Activated CD4-positive, alpha-beta memory T cell treated with anti-CD3 and anti-CD28 coated beads for 36 hours (primary cell): ENCODE measurements at regions not wholly inside any gene's neighbourhood (a gene's known extent, or its start where the extent isn't known, plus 50 kb on each side); places are given as distances from the start of the nearest gene placed in this dataset.
A peak's percentile ranks its signal among the peaks of the same experiment; 100 is the strongest.

Experiments
- CTCF ChIA-PET: fragments of 350-600 bp; sonication (Branson Sonifier 250); formaldehyde crosslinking; loops from one replicate; lab custom pipeline; 2021; ENCODE audit warnings: antibody characterized with exemption, inconsistent platforms; lab: Charles Lee
- POLR2A ChIA-PET: fragments of 350-600 bp; sonication (Branson Sonifier 250); formaldehyde crosslinking; loops from one replicate; lab custom pipeline; 2021; ENCODE audit warnings: antibody characterized with exemption; lab: Charles Lee
- DNase-seq: peaks from one replicate; pipeline ENCODE4 v3.0.0-alpha.2; 2020
- H3K27ac Mint-ChIP-seq: one replicate; pipeline ENCODE4 v1.8.0; 2021; ENCODE audit warnings: mixed read lengths
- H3K27me3 Mint-ChIP-seq: one replicate; pipeline ENCODE4 v1.8.0; 2021; ENCODE audit warnings: mixed read lengths
- H3K36me3 Mint-ChIP-seq: one replicate; pipeline ENCODE4 v1.8.0; 2021; ENCODE audit warnings: mixed read lengths
- H3K4me1 Mint-ChIP-seq: one replicate; pipeline ENCODE4 v1.8.0; 2021; ENCODE audit warnings: low read depth, mixed read lengths
- H3K4me3 Mint-ChIP-seq: one replicate; pipeline ENCODE4 v1.8.0; 2021; ENCODE audit warnings: mild to moderate bottlenecking, mixed read lengths
- H3K9me3 Mint-ChIP-seq: one replicate; pipeline ENCODE4 v1.8.0; 2021; ENCODE audit warnings: mixed read lengths
- intact Hi-C: fragments of 100-400 bp; cut with micrococcal nuclease; formaldehyde crosslinking; loops from one replicate; pipeline ENCODE4 v1.15.1; 2023

DNA sequence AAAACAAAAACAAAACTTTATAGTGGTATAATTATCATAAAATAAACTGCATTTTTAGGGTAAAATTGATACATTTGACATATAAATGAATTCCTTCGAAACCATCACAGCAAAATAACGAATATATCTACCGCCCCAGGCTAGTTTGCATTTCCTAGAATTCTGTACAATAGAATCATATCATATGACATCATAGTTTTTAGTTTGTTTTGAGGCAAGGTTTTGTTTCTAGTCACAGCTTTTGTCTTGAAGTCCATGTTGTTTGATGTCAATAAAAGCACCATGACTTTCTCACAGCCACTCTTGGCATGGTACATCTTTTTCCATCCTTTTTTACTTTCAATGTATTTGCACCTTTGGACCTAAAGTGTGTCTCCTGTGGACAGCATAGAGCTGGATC lies 102.9 kb downstream of the FOXL3 start:
- Mint-ChIP-seq H3K4me1 (no peaks in the 10 kb centered on the region), H3K27me3 (no peaks in the 10 kb centered on the region), H3K9me3 (peaks cover 31% of the 10 kb centered on the region), H3K27ac (no peak overlapping the region), H3K4me3 (no peak overlapping the region), H3K36me3 (peaks cover 4% of the 10 kb centered on the region)
- ChIA-PET CTCF (no interaction called here), POLR2A (no interaction called here)
- DNase-seq, result no peak
- intact Hi-C loops, result no loop called here

DNA sequence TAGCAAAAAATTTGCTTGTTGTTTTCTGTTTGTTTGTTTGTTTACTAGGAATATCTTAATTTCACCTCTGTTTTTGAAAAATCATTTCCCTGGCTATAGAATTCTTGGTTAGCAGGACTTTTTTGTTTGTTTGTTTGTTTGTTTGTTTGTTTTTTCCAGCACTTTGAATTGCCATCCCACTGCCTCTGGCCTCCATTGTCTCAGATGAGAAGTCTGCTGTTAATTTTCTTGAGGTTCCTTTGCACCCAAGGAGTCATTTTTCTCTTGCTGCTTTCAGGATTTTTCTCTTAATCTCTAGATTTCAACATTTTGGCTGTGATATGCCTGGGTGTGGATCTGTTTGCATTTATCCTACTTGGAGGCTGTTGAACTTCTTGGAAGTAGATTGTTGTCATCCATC lies 105.7 kb downstream of the FOXL3 start:
- intact Hi-C loops, result no loop called here
- ChIA-PET POLR2A (no interaction called here), CTCF (no interaction called here)
- no peak for DNase-seq
- Mint-ChIP-seq H3K4me1 (no peaks in the 10 kb centered on the region), H3K27me3 (peaks cover 6% of the 10 kb centered on the region), H3K36me3 (peaks cover 8% of the 10 kb centered on the region), H3K4me3 (no peak overlapping the region), H3K27ac (no peak overlapping the region), H3K9me3 (peaks cover 52% of the 10 kb centered on the region)

DNA sequence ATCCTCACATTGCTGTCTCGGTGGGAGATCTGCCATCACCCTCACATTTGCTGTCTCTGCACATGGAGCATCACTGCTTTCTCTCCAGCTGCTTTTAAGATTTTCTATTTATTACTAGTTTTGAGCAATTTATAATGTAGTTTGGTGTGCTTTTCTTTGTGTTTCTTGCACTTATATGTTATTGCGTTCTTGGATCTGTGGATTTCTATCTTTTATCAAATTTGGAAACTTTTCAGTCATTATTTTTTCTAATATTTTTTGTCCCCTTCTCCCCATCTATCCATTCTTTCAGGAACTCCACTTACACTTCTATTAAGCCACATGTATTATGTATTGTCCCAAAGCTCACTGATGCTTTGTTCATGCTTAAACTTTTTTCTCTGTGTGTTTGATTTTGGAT lies 108.9 kb downstream of the FOXL3 start:
- H3K4me1 Mint-ChIP-seq, result no peaks in the 10 kb centered on the region
- H3K27me3 Mint-ChIP-seq, result peaks cover 6% of the 10 kb centered on the region
- intact Hi-C loops, result no loop called here
- CTCF ChIA-PET, result no interaction called here
- no peak for DNase-seq
- H3K4me3 Mint-ChIP-seq, result no peak overlapping the region
- H3K36me3 Mint-ChIP-seq, result peaks cover 8% of the 10 kb centered on the region
- peaks cover 49% of the 10 kb centered on the region for H3K9me3 Mint-ChIP-seq
- H3K27ac Mint-ChIP-seq, result no peak overlapping the region
- POLR2A ChIA-PET, result no interaction called here

DNA sequence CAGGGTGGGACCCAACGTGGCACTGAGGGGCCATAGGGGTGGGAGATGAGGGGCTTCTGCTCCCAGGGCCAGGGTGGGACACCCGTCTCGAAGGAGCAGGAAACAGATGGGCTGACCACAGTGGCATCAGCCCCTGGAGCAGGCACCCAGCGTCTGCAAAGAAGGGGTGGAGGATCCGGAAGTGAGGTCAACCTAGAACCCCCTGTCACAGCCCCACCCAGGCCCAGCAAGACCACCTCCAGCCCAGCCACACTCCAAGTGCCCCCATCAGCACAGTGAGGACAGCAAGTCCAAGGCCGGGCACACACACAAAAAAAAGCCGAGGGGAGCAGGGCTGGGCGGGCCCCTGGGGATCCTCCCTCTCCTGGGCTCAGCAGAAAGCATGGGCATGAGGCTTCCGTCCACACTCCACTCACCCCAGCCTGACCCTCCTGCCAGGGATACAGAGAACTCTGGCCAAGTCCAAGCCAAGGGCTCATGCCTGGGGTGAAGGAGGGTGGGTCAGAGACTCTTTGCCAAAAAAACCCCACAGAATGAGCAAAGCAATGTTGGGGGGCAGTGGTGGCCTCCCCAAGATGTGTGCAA lies 111.0 kb downstream of the FOXL3 start:
- Mint-ChIP-seq H3K27ac (no peak overlapping the region), H3K9me3 (peaks cover 34% of the 10 kb centered on the region), H3K4me1 (no peaks in the 10 kb centered on the region), H3K27me3 (peaks cover 9% of the 10 kb centered on the region), H3K4me3 (no peak overlapping the region), H3K36me3 (peaks cover 7% of the 10 kb centered on the region)
- ChIA-PET CTCF (no interaction called here), POLR2A (no interaction called here)
- intact Hi-C loops, result no loop called here
- DNase-seq, result peak; percentile 3

DNA sequence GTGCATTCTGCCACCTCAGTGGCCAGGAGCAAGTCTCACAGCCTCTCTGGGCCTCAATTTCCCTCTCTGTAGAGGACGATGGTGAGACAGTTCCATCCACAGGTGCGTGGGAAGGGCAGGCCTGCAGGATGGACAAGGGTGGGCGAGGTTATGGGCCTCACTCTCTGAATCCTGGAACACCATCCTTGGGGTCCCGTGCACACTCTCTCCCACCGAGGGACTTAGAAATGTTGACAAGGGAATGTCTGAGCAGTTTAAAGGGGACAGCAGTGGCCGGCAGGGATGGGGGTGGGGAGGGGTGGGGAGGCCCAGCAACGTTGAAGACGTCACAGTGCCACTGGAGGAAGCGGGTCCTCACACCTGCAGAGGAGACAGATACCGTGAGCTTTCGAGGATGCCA lies 111.5 kb downstream of the FOXL3 start:
- H3K9me3 Mint-ChIP-seq, result peaks cover 29% of the 10 kb centered on the region
- intact Hi-C loops, result no loop called here
- no peak overlapping the region for H3K4me3 Mint-ChIP-seq
- peaks cover 6% of the 10 kb centered on the region for H3K36me3 Mint-ChIP-seq
- ChIA-PET POLR2A (no interaction called here), CTCF (no interaction called here)
- peak; percentile 6 for DNase-seq
- peaks cover 10% of the 10 kb centered on the region for H3K27me3 Mint-ChIP-seq
- H3K4me1 Mint-ChIP-seq, result no peaks in the 10 kb centered on the region
- no peak overlapping the region for H3K27ac Mint-ChIP-seq

DNA sequence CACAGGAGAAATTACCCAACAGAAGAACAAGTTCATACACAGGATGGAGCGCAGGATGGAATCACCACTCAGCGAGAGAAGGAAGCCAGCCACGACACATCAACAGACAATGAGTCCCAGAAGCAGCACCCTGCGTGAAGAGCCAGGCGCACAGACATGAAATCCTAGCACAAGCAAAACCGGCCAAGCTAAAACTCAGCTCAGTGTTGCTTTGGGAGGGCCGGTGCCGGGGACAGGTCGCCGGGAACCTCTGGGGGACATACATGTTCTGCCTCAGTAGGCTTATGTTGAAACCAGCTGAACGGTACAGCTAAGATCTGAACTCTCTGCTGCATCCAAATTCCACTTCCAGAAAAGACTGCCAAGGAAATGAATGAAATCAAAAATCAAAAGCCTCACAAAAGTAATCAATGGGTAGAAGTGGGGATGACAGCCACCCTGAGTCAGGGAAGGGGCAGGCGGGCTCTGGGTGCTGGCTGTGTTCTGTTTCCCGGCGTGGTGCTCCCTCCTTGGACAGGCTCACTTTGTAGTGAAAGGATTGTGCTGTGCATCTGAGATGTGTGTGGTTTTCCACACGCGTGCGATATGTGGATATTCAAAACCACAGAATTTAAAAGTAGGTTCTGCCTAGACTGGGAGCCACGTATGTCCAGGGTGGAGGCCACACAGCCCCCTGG lies 114.7 kb downstream of the PDGFA start:
- CTCF ChIA-PET, result no interaction called here
- H3K36me3 Mint-ChIP-seq, result no peaks in the 10 kb centered on the region

DNA sequence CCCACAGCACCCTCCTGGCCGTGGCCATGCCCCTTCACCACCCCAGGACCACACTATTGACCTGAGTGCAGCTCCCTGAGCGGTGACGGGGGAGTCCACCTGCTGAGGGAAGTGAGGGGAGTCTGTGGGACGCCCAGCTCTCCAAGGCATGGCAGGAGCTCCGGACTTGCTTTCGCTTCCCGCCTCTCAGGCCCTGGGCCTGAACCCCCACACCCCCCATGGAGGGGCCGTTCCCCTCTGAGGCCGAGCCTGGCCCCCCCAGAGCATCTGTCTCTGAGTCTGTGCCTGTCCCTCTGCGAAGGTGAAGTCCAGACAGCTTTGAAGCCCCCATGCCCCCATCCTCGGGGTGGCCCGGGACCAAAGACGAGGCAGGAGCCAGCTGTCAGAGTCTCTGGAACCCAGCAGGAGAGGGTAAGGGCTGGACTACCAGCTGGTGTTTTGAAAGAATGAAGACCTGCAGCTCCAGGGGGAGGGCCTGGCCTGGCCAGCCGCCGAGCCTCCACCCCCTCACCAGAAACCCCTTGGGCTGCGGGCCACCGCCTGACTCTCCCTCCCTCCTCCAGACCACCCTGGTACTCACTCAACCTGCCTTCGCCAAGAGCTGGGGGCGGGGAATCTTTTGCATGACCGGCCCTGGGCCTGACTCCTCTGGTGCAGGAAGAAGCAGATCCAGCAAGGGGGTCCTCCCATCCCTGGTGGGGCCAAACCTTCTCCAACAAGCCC lies 114.0 kb downstream of the PDGFA start:
- Mint-ChIP-seq H3K4me1 (no peaks in the 10 kb centered on the region), H3K9me3 (no peaks in the 10 kb centered on the region), H3K36me3 (no peaks in the 10 kb centered on the region), H3K27ac (no peak overlapping the region), H3K4me3 (no peak overlapping the region), H3K27me3 (peaks cover 8% of the 10 kb centered on the region)
- DNase-seq, result peak; percentile 4
- POLR2A ChIA-PET, result no interaction called here
- intact Hi-C loops, result no loop called here
- CTCF ChIA-PET, result no interaction called here

More for the DNA sequence above, 114.7 kb downstream of the PDGFA start:
- Mint-ChIP-seq H3K4me1 (no peaks in the 10 kb centered on the region), H3K9me3 (peaks cover under 1% of the 10 kb centered on the region), H3K27me3 (peaks cover 10% of the 10 kb centered on the region), H3K27ac (no peak overlapping the region), H3K4me3 (no peak overlapping the region)
- peak; percentile 6 for DNase-seq
- intact Hi-C loops, result no loop called here
- POLR2A ChIA-PET, result no interaction called here

DNA sequence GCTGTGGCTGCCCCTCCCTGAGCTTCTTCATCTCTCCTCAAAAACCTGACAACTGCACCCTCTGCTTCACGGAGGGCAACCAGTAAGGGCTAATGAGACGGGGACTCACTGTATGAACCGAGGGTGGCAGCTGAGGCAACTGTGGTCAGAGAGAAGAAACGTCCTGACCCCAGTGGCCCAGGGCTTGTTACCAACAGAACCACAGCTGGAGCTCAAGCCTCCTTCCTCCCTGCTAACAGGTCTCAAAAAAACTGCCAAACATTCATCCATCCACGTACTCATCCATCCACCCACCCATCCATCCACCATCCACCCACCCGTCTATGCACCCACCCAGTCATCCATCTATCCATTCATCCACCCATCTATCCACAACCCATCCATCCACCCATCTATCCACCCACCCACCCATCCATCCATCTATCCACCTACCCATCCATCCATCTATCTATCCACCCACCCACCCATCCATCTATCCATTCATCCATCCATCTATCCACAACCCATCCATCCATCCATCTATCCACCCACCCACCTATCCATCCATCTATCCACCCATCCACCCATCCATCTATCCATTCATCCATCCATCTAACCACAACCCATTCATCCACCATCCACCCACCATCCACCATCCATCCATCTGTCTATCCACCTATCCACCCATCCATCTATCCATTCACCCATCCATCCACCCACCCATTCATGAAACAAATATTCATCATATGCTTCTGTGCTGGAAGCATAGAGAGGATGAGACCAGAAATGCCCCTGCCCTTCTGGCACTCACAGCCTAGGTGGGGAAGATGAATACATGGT lies 111.7 kb downstream of the PDGFA start:
- CTCF ChIA-PET, result interaction anchor here (1.0 kb wide), 1 partner anchor 420 kb away, joined by 3 read pairs; no protein-coding TSS in a partner anchor
- Mint-ChIP-seq H3K4me1 (no peaks in the 10 kb centered on the region), H3K4me3 (no peak overlapping the region), H3K27me3 (peaks cover 8% of the 10 kb centered on the region), H3K27ac (no peak overlapping the region), H3K36me3 (no peaks in the 10 kb centered on the region), H3K9me3 (no peaks in the 10 kb centered on the region)
- intact Hi-C loops, result no loop called here
- DNase-seq, result no peak
- POLR2A ChIA-PET, result no interaction called here

DNA sequence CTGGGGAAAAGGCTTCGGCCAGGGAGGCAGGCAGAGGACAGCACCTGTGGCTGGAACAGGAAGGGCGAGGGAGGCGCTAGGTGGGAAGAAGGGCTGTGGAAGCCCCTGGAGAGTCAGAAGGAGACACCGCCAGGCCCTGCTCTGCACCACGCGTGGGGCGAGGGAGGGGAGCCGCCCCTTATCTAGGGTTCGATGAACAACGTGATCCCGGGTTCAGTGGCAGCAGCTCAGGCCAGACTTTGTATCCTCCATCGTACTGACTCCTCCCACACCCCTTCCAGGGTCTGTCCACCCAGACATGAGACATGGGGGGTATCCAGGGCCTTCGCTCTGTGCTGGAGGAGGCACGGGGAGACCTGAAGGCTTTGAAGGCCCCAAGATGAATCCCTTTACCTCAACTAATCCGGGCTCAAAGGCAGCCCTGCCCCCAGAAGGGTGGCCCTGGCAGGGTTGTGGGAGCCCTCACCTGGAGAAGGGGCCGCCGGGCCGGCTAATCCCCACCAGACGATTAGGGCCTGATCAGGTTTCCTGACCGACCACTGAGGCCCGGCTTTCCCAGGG lies 110.8 kb downstream of the PDGFA start:
- Mint-ChIP-seq H3K27me3 (peaks cover 8% of the 10 kb centered on the region), H3K4me3 (no peak overlapping the region), H3K27ac (no peak overlapping the region), H3K4me1 (no peaks in the 10 kb centered on the region), H3K9me3 (no peaks in the 10 kb centered on the region), H3K36me3 (no peaks in the 10 kb centered on the region)
- intact Hi-C loops, result no loop called here
- DNase-seq, result no peak
- CTCF ChIA-PET, result no interaction called here
- POLR2A ChIA-PET, result no interaction called here

DNA sequence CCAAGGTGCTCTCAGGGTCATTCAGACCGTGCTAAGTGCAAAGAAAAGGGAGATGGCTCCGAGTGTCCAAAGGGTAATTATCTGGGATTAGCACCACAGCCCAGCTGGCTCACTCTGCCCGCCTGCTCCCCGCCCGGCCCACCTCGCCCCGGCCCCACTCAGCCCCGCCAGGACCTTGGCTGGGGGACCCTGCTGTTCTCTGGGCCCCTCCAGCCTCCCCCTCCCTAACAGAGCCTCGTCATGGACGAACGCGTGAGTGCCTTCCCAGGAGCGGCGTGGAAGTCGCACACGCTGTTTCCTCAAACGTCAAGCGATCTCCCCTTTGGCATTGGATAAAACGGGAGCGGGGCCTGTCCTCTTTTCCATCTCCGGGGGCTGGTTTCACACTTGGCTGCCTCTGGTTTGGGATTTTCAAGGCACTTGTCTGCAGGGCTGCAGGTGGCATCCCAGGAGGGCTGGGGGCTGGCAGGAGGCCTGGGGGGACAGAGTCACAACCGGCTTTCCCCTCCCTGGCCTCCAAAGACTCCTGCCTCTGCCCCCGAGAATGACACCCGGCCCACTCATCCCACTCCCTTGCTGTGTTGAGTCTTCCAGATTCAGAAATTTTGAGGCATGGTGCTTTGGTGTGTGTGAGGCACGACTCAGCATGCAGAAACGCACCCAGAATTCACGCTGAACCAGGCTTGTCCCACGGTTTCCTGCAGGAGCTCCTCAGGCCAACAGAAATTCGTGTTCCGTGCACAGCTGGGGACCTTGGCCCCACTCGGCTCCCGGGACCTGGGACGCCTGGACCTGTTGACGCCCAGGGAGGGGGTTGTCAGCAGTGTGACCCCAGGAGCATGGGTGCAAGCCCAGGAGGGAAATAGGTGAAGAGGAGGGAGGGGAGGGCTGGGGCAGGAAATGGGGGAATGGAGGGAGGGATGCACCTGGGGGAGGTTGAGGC lies 110.0 kb downstream of the PDGFA start:
- ChIA-PET CTCF (no interaction called here), POLR2A (no interaction called here)
- no peaks in the 10 kb centered on the region for H3K9me3 Mint-ChIP-seq
- intact Hi-C loops, result no loop called here
- H3K36me3 Mint-ChIP-seq, result no peaks in the 10 kb centered on the region
- no peak overlapping the region for H3K4me3 Mint-ChIP-seq
- DNase-seq, result no peak
- no peak overlapping the region for H3K27ac Mint-ChIP-seq
- H3K4me1 Mint-ChIP-seq, result no peaks in the 10 kb centered on the region
- peaks cover 8% of the 10 kb centered on the region for H3K27me3 Mint-ChIP-seq

DNA sequence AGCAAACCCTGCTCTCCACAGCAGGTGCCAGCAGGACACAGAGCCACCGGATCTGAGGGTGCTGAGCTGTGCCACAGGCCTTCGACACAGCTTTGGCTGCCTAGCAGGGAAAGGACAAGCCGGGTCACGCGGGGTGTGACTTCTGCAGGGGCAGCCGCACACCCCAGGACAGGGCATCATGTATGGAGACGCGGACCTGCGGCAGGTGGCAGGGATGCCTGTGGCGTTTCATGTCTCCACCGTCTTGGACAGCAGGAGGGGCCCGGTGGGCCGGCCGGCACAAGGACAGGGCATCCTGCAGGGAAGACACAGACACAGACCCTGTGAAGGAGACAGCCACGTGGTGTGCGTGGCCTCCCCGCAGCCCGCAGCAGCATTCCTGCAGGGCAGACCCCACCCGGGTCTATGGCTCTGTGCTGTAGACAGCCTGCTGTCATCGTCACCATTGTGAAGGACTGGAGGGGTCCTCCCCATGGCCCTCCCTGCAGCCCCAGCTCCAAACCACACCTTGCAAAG lies 109.2 kb downstream of the PDGFA start:
- intact Hi-C loops, result no loop called here
- Mint-ChIP-seq H3K27ac (no peak overlapping the region), H3K4me3 (no peak overlapping the region), H3K36me3 (no peaks in the 10 kb centered on the region), H3K9me3 (no peaks in the 10 kb centered on the region), H3K4me1 (no peaks in the 10 kb centered on the region), H3K27me3 (peaks cover 5% of the 10 kb centered on the region)
- CTCF ChIA-PET, result no interaction called here
- DNase-seq, result no peak
- POLR2A ChIA-PET, result no interaction called here
